ENCODE measurements at regions not wholly inside any gene's neighbourhood (a gene's known extent, or its start where the extent isn't known, plus 50 kb on each side); places are given as distances from the start of the nearest gene placed in this dataset.

DNA sequence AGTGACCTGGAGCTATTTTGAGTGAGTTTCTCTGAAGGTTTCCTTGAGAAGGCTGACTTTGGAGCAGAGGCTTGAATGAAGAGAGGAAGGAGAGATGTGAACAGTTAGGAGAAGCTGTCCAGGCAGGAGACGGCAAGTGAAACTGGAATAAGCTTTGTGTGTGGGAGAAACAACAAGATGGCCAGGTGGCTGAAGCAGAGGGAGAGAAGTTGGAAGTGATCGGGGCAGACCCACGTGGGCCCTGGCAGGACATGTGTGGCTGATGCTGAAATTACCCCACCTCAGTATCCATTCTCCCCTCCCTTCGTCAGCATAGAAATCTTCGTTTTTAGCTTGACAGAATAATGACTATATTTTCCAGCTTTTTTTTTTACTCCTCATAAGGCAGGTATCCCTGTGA lies 809.2 kb upstream of the TMEM132C start:
- Histone ChIP-seq H3K27ac (no peak overlapping the region), H3K9me3 (peaks cover 0 to 8% (median 0%) of the 10 kb centered on the region in 8 donors), H3K27me3 (replicated peaks in 1 of 7) (peaks cover 0 to 35% (median 17%) of the 10 kb centered on the region in 7 donors), H3K36me3 (no peaks in the 10 kb centered on the region), H3K4me1 (peaks cover 0 to 11% (median 0%) of the 10 kb centered on the region in 6 donors), H3K4me3 (no peak overlapping the region)
- TF ChIP-seq, protein P1, sequence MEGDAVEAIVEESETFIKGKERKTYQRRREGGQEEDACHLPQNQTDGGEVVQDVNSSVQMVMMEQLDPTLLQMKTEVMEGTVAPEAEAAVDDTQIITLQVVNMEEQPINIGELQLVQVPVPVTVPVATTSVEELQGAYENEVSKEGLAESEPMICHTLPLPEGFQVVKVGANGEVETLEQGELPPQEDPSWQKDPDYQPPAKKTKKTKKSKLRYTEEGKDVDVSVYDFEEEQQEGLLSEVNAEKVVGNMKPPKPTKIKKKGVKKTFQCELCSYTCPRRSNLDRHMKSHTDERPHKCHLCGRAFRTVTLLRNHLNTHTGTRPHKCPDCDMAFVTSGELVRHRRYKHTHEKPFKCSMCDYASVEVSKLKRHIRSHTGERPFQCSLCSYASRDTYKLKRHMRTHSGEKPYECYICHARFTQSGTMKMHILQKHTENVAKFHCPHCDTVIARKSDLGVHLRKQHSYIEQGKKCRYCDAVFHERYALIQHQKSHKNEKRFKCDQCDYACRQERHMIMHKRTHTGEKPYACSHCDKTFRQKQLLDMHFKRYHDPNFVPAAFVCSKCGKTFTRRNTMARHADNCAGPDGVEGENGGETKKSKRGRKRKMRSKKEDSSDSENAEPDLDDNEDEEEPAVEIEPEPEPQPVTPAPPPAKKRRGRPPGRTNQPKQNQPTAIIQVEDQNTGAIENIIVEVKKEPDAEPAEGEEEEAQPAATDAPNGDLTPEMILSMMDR (IDR thresholded peaks at IDR 0.05 in 8 of 11, conservative IDR thresholded peaks at IDR 0.05 in 3 of 11), result no peak
- TF ChIP-seq POLR2A (IDR thresholded peaks at IDR 0.05) (no peak), POLR2AphosphoS5 (IDR thresholded peaks at IDR 0.05) (no peak)
- no peak for DNase-seq
- 78 to 85% (median 82%) methylated on average over 5 of the region's 5 CpGs for WGBS, 5 donors
- intact Hi-C loops (cut with DNase I; ENCODE audit: low total_unique reads), result no loop called here

DNA sequence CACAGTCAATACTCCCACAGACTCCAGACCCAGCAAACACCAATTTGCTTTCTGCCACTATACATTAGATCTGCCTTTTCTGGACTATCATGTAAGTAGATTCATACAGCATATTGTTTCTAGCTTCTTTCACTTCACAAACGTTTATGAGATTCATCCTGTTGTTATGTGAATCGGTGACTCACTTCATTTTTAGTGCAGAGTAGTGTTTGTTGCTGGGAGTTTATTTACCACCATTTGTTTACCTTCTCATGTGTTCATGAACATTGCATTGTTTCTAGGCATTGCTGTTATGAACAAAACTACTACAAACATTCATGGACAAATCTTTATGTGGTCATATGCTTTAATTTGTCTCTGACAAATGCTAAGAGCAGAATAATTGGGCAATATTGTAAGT lies 807.8 kb upstream of the TMEM132C start:
- 71 to 88% (median 76%) methylated on average over 2 of the region's 2 CpGs for WGBS, 5 donors
- TF ChIP-seq, protein P1 (IDR thresholded peaks at IDR 0.05 in 8 of 11, conservative IDR thresholded peaks at IDR 0.05 in 3 of 11), result no peak
- TF ChIP-seq POLR2A (IDR thresholded peaks at IDR 0.05), result no peak
- no peak for TF ChIP-seq POLR2AphosphoS5 (IDR thresholded peaks at IDR 0.05)
- intact Hi-C loops (cut with DNase I; ENCODE audit: low total_unique reads), result no loop called here
- Histone ChIP-seq H3K4me1 (peaks cover 0 to 11% (median 0%) of the 10 kb centered on the region in 6 donors), H3K27ac (no peak overlapping the region), H3K4me3 (no peak overlapping the region), H3K36me3 (no peaks in the 10 kb centered on the region), H3K9me3 (peaks cover 0 to 8% (median 0%) of the 10 kb centered on the region in 8 donors), H3K27me3 (replicated peaks in 1 of 7) (peaks cover 0 to 33% (median 17%) of the 10 kb centered on the region in 7 donors)
- DNase-seq, result no peak

DNA sequence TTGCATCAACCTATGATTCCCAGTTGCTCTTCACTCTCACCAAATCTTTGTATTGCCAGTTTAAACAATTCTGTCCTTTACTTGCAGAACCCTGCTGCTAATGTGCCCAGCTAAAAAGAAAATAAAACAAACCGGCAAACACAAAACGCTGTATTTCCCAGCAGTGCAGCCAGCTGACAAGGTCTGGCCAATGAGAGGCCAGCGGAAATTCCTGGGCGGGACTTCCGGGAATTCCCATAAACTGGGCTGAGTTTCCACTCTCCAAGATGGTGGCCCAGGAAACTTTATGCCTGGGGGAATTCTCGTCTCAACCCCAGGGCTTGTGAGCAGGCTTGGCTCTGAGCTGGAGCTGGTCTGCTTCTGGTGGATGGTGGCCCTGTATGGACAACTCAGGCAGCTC lies 807.3 kb upstream of the TMEM132C start:
- TF ChIP-seq, protein P1 (IDR thresholded peaks at IDR 0.05 in 8 of 11, conservative IDR thresholded peaks at IDR 0.05 in 3 of 11), result no peak
- no peak for TF ChIP-seq POLR2AphosphoS5 (IDR thresholded peaks at IDR 0.05)
- no peak for TF ChIP-seq POLR2A (IDR thresholded peaks at IDR 0.05)
- Histone ChIP-seq H3K27ac (no peak overlapping the region), H3K9me3 (peaks cover 0 to 8% (median 0%) of the 10 kb centered on the region in 8 donors), H3K27me3 (replicated peaks in 1 of 7) (peaks cover 0 to 27% (median 14%) of the 10 kb centered on the region in 7 donors), H3K4me3 (no peak overlapping the region), H3K4me1 (peaks cover 0 to 11% (median 0%) of the 10 kb centered on the region in 6 donors), H3K36me3 (no peaks in the 10 kb centered on the region)
- no peak for DNase-seq
- intact Hi-C loops (cut with DNase I; ENCODE audit: low total_unique reads), result no loop called here
- WGBS, 5 donors, result 83 to 95% (median 91%) methylated on average over 6 of the region's 6 CpGs

DNA sequence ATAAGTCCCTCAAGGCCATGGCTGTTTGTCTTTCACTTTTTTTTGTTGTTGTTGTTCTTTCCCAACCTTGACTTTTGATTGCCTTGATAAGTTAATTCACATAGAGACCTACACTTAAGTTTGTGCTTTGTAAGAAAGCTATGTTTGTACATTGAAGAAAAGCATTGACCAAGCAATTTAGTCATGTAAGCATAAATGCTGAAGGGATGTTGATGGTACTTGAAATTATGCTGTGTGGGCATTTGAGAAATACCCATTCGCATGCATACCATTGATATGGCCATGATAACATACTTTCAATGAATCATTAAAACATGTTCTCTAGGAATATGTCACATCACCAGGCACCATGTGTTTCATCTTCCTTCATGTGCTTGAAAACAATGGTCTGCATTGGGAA lies 803.7 kb upstream of the TMEM132C start:
- TF ChIP-seq POLR2A (IDR thresholded peaks at IDR 0.05), result no peak
- TF ChIP-seq POLR2AphosphoS5 (IDR thresholded peaks at IDR 0.05), result no peak
- TF ChIP-seq, protein P1 (IDR thresholded peaks at IDR 0.05 in 8 of 11, conservative IDR thresholded peaks at IDR 0.05 in 3 of 11), result no peak
- Histone ChIP-seq H3K9me3 (no peaks in the 10 kb centered on the region), H3K4me1 (no peaks in the 10 kb centered on the region), H3K4me3 (no peak overlapping the region), H3K27ac (no peak overlapping the region), H3K36me3 (no peaks in the 10 kb centered on the region), H3K27me3 (replicated peaks in 1 of 7) (no peaks in the 10 kb centered on the region)
- no peak for DNase-seq
- 82 to 100% (median 90%) methylated on average over 1 of the region's 1 CpG for WGBS, 5 donors
- intact Hi-C loops (cut with DNase I; ENCODE audit: low total_unique reads), result no loop called here
